ENCODE measurements at regions not wholly inside any gene's neighbourhood (a gene's known extent, or its start where the extent isn't known, plus 50 kb on each side); places are given as distances from the start of the nearest gene placed in this dataset.

- DNase-seq (ENCODE audit: low read depth in 3 of 3), result no peak
Measured at GRCh38 chr13:22176968-22177520, 506.2 kb downstream of the FGF9 start.

GRCh38 chr13:22178878-22179277, 508.0 kb downstream of the FGF9 start:
- DNase-seq (ENCODE audit: low read depth in 3 of 3), result no peak

- DNase-seq (ENCODE audit: low read depth in 3 of 3), result no peak
Measured at GRCh38 chr13:22187329-22187728, 516.5 kb downstream of the FGF9 start.

GRCh38 chr13:22189176-22190048, 518.5 kb downstream of the FGF9 start:
- no peak for DNase-seq (ENCODE audit: low read depth in 3 of 3)

GRCh38 chr13:22193070-22193469, 522.2 kb downstream of the FGF9 start:
- DNase-seq (ENCODE audit: low read depth in 3 of 3), result no peak

GRCh38 chr13:22194106-22194805, 523.4 kb downstream of the FGF9 start:
- no peak for DNase-seq (ENCODE audit: low read depth in 3 of 3)

- DNase-seq (ENCODE audit: low read depth in 3 of 3), result no peak
Measured at GRCh38 chr13:22195726-22196125, 524.9 kb downstream of the FGF9 start.

- no peak for DNase-seq (ENCODE audit: low read depth in 3 of 3)
Measured at GRCh38 chr13:22196777-22197176, 525.9 kb downstream of the FGF9 start.

GRCh38 chr13:22198001-22198400, 527.1 kb downstream of the FGF9 start:
- no peak for DNase-seq (ENCODE audit: low read depth in 3 of 3)

GRCh38 chr13:22198641-22199217, 527.9 kb downstream of the FGF9 start:
- no peak for DNase-seq (ENCODE audit: low read depth in 3 of 3)

- no peak for DNase-seq (ENCODE audit: low read depth in 3 of 3)
Measured at GRCh38 chr13:22200440-22200839, 529.6 kb downstream of the FGF9 start.

GRCh38 chr13:22201375-22201925, 530.6 kb downstream of the FGF9 start:
- DNase-seq (ENCODE audit: low read depth in 3 of 3), result no peak

- DNase-seq (ENCODE audit: low read depth in 3 of 3), result no peak
Measured at GRCh38 chr13:22210134-22210930, 539.5 kb downstream of the FGF9 start.

- no peak for DNase-seq (ENCODE audit: low read depth in 3 of 3)
Measured at GRCh38 chr13:22211876-22212275, 541.0 kb downstream of the FGF9 start.

- DNase-seq (ENCODE audit: low read depth in 3 of 3), result no peak
Measured at GRCh38 chr13:22212576-22212975, 541.7 kb downstream of the FGF9 start.

- DNase-seq (ENCODE audit: low read depth in 3 of 3), result no peak
Measured at GRCh38 chr13:22214184-22214583, 543.3 kb downstream of the FGF9 start.

GRCh38 chr13:22218797-22219196, 547.9 kb downstream of the FGF9 start:
- no peak for DNase-seq (ENCODE audit: low read depth in 3 of 3)

- no peak for DNase-seq (ENCODE audit: low read depth in 3 of 3)
Measured at GRCh38 chr13:22219709-22220108, 548.8 kb downstream of the FGF9 start.

GRCh38 chr13:22220151-22221135, 549.6 kb downstream of the FGF9 start:
- DNase-seq (ENCODE audit: low read depth in 3 of 3), result no peak

GRCh38 chr13:22223411-22223810, 552.5 kb downstream of the FGF9 start:
- no peak for DNase-seq (ENCODE audit: low read depth in 3 of 3)
